GM21526 (cell line): ENCODE measurements at regions not wholly inside any gene's neighbourhood (a gene's known extent, or its start where the extent isn't known, plus 50 kb on each side); places are given as distances from the start of the nearest gene placed in this dataset.

Experiments
- ATAC-seq: cut with Tn5 transposase; IDR thresholded peaks from one replicate; pipeline ENCODE4 v1.9.1; 2021; ENCODE audit warnings: moderate library complexity; ENCODE audit not compliant: unreplicated experiment, low FRiP score

DNA sequence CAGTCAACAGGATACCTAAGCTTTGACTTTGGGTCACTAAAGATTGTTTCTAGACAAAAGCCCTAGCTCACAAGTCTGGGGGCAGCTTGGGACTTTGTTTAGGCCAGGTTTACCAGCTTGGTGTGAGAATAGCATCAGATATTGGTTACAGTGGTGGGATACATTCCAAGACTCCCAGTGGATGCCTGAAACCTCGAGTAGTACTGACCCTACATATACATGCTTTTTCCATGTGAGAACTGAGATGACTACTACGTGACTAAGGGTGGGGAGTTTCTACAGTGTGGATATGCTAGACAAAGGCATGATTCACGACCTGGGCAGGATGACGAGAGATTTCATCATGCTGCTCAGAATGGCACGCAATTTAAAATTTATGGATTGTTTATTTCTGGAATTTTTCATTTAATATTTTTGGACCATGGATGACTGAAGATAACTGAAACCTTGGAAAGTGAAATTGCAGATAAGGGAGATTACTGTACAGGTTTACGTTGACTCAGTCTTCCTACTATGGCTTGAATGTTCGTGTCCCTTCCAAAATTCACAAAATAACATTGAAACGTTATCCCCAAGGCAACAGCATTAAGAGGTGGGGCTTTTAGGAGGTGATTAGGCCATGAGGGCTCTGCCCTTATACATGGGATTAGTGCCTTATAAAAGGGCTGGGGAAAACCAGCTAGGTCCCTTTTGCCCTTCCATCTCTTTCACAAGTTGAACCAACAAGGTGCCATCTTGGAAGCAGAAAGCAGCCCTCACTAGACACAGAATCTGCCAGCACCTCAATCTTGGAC is 50.2 kb upstream of the CTAGE1 start:
- no peak for ATAC-seq

DNA sequence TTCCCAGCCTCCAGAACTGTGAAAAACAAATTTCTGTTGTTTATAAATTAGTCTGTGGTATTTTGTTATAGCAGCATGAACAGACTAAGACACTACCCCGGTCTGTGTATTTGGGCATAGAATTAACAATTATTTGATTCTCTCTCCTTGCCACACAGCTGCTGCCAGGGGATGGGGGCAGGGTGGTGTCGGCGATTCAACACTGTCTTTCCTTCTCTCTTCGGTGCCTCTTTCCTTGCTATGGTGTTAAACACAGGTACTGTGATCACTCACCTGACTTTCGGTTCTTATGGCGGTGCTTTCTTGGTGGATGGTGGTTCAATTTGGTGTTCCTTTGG is 50.8 kb upstream of the CTAGE1 start:
- no peak for ATAC-seq

DNA sequence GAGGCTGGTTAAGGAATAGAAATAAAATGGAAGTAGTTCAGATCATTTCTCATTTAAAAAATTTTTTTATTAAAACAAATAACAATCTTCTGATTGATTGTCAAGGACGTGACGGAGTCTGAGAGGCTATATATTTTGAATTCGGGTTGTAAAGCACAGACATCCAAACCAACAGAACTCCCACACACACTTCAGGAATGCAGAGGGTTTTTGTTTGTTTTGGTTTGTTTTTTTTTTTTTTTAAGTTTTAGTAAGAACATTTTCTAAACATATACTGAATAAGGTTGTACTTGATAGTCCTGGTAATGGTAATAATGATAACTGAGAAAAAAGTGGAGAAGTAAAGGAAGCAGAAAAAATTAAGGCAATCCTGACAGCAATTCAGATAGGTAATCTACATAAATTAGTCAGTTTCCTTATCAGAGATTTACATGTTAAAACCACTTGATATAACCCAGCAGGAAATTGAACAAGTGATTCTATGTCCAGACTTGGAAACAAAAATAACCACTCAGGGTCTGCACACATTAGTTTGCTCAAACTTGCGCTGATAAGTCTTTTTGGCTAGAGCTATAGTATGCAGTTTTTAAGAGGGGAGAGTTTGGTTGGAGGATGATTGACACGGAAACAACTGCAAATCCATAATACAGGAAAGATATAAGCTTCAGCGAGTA is 51.5 kb upstream of the CTAGE1 start:
- no peak for ATAC-seq

- ATAC-seq, result no peak
Observed at GRCh38 chr18:22469926-22470247, 52.2 kb upstream of the CTAGE1 start.

DNA sequence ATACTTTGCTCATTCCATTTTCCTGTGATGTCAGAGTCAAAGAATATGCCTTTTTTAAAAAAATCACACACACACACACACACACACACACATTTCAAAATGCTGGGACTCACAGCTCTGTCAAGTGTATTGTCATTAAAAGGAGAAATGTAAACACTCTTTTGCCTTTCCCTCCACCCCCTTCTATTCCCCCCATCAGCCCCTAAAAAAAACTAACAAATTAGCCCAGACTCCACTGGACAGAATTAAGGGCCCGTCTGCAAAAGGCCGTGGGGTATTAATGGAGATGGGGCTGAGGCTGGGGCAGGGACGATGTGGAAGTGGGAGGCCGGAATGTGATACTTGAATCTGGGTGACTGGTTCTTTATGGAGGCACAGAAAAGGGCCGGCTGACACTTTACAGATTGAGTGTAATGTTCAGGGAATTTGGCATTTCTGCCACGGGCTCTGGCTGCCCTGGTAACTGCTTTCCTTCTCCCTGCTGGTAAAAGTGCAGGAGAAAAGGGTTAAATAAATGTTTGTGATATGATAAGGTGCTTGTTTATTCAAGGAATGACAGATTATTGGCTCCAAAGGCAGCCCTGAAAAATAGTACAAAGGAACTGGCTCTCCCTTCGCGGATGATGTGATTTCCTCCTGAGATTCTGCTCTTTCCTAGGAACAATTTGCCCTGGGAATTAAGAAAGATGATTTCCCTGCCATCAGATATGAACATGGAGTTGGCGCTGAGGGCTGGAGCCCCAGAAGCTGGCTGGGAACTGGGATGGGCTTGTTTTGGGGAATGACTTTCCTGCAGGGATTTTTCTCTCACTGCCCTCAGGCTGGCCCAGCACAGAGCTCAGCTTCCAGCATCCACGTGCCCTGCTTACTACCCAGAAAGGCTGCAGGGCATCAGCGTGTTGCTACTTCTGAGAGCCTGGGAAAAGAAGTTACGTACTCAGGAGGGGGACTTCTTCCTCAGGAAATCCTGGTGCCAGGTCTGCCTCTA is 52.8 kb upstream of the CTAGE1 start:
- no peak for ATAC-seq

- ATAC-seq, result no peak
Observed at GRCh38 chr18:22471546-22472131, 53.9 kb upstream of the CTAGE1 start.

DNA sequence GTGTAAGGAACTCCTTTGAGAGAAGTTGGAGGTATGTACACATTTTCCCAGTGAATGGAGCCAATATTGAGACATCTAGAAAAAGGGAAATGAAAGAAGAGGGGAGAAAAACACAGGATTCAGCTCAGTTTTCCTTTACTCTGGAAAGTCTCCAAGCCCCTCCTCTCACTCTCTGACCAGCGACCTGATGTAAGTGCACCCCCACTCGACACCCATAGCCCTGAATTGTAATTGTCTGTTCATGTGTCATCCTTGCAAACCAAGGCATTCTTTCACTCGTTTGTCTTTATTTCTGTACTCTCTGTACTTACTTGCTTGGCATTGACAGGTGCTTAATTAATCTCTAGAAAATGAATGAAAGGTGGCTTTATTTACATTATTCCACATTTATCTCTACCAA is 55.7 kb upstream of the CTAGE1 start:
- ATAC-seq, result no peak

- no peak for ATAC-seq
Observed at GRCh38 chr18:22475426-22476100, 57.8 kb upstream of the CTAGE1 start.

GRCh38 chr18:22477222-22477621 is 59.5 kb upstream of the CTAGE1 start:
- ATAC-seq, result no peak

GRCh38 chr18:22482948-22483347 is 65.2 kb upstream of the CTAGE1 start:
- ATAC-seq, result no peak

- ATAC-seq, result no peak
Observed at GRCh38 chr18:22483407-22483806, 65.7 kb upstream of the CTAGE1 start.

GRCh38 chr18:22484471-22484870 is 66.8 kb upstream of the CTAGE1 start:
- ATAC-seq, result no peak

DNA sequence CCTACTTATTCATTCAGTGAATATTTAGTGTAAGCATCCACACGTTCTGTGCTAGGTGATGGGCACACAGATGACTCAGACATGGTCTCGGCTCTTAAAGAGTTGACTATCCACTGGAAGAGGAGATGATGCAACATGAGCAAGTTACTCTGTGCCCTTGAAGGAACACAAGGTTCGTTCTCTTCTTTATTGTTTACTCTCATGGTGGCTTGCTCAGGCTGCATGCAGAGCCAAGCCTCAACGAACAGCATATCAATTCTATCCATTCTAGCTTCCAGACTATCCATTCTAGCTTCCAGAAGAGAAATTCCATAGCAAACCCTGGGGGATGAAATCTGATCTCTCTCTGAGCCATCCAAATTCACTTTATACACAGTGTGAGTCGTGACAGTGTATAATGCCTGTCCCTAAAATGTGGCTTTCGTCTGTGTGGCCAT is 68.1 kb upstream of the CTAGE1 start:
- no peak for ATAC-seq

GRCh38 chr18:22486667-22487066 is 69.0 kb upstream of the CTAGE1 start:
- ATAC-seq, result no peak

DNA sequence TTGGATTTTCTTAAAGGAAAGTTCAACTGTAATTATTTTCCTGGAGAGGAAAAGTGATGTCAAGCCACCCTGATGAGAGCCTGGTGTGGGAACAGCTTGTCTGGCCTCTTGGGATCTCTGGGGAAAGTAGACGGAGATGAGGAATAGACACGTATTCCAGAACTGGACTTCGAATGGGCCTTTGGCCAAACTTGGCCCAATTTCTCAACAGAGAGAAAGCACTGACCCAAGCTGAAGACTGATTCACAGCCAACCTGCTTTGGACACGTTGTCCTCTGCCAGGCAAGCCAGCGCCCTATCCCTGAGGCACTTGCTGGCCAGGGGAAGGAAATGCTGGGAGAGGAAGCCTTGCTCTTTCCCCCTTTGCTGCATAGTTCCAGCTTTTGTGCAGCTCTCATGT is 70.8 kb upstream of the CTAGE1 start:
- no peak for ATAC-seq

DNA sequence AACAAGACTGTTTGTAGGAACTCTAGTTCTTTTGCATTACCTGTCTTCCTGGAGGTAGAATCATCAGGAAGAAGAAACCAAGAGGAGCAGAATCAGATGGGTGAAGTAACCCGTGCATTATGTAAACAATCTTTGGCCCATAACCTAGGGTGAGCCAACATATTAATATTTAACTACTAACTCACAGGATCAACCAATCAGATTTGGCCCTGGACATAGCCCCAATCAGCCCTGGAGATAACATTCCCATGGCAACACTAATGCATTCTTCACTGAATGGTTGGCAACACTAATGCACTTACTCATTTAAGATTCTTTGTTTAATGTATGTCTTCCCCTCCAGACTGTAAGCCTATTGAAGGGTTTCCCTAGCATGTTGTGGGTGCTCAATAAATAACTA is 72.0 kb upstream of the CTAGE1 start:
- no peak for ATAC-seq

DNA sequence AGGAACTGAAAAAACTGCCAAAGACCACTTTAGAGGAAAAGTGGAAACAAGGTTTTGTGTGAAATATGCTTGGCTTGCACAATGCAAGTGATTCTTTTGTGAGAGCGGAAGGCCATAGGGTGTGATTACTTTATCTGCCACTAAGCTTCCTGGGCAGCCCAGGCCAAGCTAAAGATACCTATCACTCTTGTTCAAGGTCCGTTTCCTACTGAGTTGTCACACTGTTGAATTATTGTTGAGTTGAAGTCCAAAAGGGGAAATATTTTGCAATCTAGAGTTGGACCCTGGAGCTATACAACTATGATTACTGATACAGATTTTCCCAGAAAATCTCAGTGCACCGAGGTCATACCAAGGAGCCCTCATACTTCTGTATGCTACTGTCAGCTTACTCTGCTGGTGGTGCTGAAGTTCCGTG is 72.7 kb upstream of the CTAGE1 start:
- no peak for ATAC-seq

- no peak for ATAC-seq
Observed at GRCh38 chr18:22493255-22493654, 75.5 kb upstream of the CTAGE1 start.

- ATAC-seq, result no peak
Observed at GRCh38 chr18:22493940-22494339, 76.2 kb upstream of the CTAGE1 start.

DNA sequence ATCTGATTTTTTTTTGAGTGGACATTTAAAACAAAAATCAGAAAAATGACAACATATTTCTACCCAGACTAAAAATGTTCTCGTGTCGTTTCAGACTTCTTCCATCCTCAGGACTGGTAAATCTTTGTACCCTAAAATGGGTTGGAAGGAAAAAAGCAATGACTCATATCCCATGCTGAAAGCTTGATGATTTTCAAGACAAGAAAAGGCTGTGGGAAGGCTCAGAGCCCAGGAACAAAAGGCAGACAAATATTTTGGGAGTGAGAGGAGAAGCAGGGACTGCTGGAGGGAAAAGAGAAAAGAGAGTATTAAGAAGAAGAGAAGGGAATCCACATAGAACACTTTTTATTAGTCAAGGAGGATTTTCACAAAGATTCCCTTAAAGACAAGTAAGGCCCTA is 77.1 kb upstream of the CTAGE1 start:
- ATAC-seq, result no peak
